ENCODE measurements at regions not wholly inside any gene's neighbourhood (a gene's known extent, or its start where the extent isn't known, plus 50 kb on each side); places are given as distances from the start of the nearest gene placed in this dataset.
A peak's percentile ranks its signal among the peaks of the same experiment; 100 is the strongest.
"Not testable (repeated sequence)": the region's sequence is repeated elsewhere in the genome, so short reads cannot be mapped to it uniquely, and the experiment has no call there.

GRCh38 chr15:20203649-20204150, 337.9 kb downstream of the GOLGA6L6 start:
- H3K27me3 Mint-ChIP-seq (ENCODE audit: low read depth); DNase-seq (ENCODE audit: low spot score); H3K4me1 Mint-ChIP-seq (ENCODE audit: low read depth); H3K36me3 Mint-ChIP-seq (ENCODE audit: low read depth); H3K9me3 Mint-ChIP-seq; H3K4me3 Mint-ChIP-seq; H3K27ac Mint-ChIP-seq: not testable (repeated sequence)

- not testable (repeated sequence) for DNase-seq (ENCODE audit: low spot score); H3K4me1 Mint-ChIP-seq (ENCODE audit: low read depth); H3K36me3 Mint-ChIP-seq (ENCODE audit: low read depth); H3K4me3 Mint-ChIP-seq; H3K27ac Mint-ChIP-seq; H3K9me3 Mint-ChIP-seq; H3K27me3 Mint-ChIP-seq (ENCODE audit: low read depth)
Measured at GRCh38 chr15:20194591-20195198, 346.9 kb downstream of the GOLGA6L6 start.

GRCh38 chr15:20192982-20193929, 348.3 kb downstream of the GOLGA6L6 start:
- H3K4me1 Mint-ChIP-seq (ENCODE audit: low read depth); H3K4me3 Mint-ChIP-seq; H3K9me3 Mint-ChIP-seq; H3K27me3 Mint-ChIP-seq (ENCODE audit: low read depth); H3K36me3 Mint-ChIP-seq (ENCODE audit: low read depth); H3K27ac Mint-ChIP-seq: not testable (repeated sequence)
- DNase-seq (ENCODE audit: low spot score): peak; percentile 26

GRCh38 chr15:20191508-20192125, 350.0 kb downstream of the GOLGA6L6 start:
- not testable (repeated sequence) for H3K4me1 Mint-ChIP-seq (ENCODE audit: low read depth); H3K9me3 Mint-ChIP-seq; DNase-seq (ENCODE audit: low spot score); H3K27me3 Mint-ChIP-seq (ENCODE audit: low read depth); H3K4me3 Mint-ChIP-seq; H3K36me3 Mint-ChIP-seq (ENCODE audit: low read depth); H3K27ac Mint-ChIP-seq

- H3K36me3 Mint-ChIP-seq (ENCODE audit: low read depth); H3K9me3 Mint-ChIP-seq; DNase-seq (ENCODE audit: low spot score); H3K4me3 Mint-ChIP-seq; H3K4me1 Mint-ChIP-seq (ENCODE audit: low read depth); H3K27me3 Mint-ChIP-seq (ENCODE audit: low read depth); H3K27ac Mint-ChIP-seq: not testable (repeated sequence)
Measured at GRCh38 chr15:20188611-20189010, 353.0 kb downstream of the GOLGA6L6 start.

- H3K4me3 Mint-ChIP-seq; H3K27ac Mint-ChIP-seq; H3K4me1 Mint-ChIP-seq (ENCODE audit: low read depth); H3K9me3 Mint-ChIP-seq; H3K36me3 Mint-ChIP-seq (ENCODE audit: low read depth); H3K27me3 Mint-ChIP-seq (ENCODE audit: low read depth); DNase-seq (ENCODE audit: low spot score): not testable (repeated sequence)
Measured at GRCh38 chr15:20187370-20188355, 353.9 kb downstream of the GOLGA6L6 start.

- not testable (repeated sequence) for H3K4me1 Mint-ChIP-seq (ENCODE audit: low read depth); H3K4me3 Mint-ChIP-seq; H3K27ac Mint-ChIP-seq; H3K27me3 Mint-ChIP-seq (ENCODE audit: low read depth); H3K36me3 Mint-ChIP-seq (ENCODE audit: low read depth); H3K9me3 Mint-ChIP-seq; DNase-seq (ENCODE audit: low spot score)
Measured at GRCh38 chr15:20184879-20185278, 356.7 kb downstream of the GOLGA6L6 start.

- H3K27me3 Mint-ChIP-seq (ENCODE audit: low read depth); H3K4me3 Mint-ChIP-seq; H3K36me3 Mint-ChIP-seq (ENCODE audit: low read depth); H3K4me1 Mint-ChIP-seq (ENCODE audit: low read depth); DNase-seq (ENCODE audit: low spot score); H3K27ac Mint-ChIP-seq; H3K9me3 Mint-ChIP-seq: not testable (repeated sequence)
Measured at GRCh38 chr15:20168221-20168620, 373.4 kb downstream of the GOLGA6L6 start.

- not testable (repeated sequence) for H3K36me3 Mint-ChIP-seq (ENCODE audit: low read depth); H3K27ac Mint-ChIP-seq; DNase-seq (ENCODE audit: low spot score); H3K27me3 Mint-ChIP-seq (ENCODE audit: low read depth); H3K9me3 Mint-ChIP-seq; H3K4me3 Mint-ChIP-seq; H3K4me1 Mint-ChIP-seq (ENCODE audit: low read depth)
Measured at GRCh38 chr15:20153528-20153927, 388.1 kb downstream of the GOLGA6L6 start.

GRCh38 chr15:20148679-20149078, 392.9 kb downstream of the GOLGA6L6 start:
- H3K4me1 Mint-ChIP-seq (ENCODE audit: low read depth); H3K9me3 Mint-ChIP-seq; H3K27me3 Mint-ChIP-seq (ENCODE audit: low read depth); DNase-seq (ENCODE audit: low spot score); H3K36me3 Mint-ChIP-seq (ENCODE audit: low read depth); H3K27ac Mint-ChIP-seq; H3K4me3 Mint-ChIP-seq: not testable (repeated sequence)

GRCh38 chr15:20148008-20148407, 393.6 kb downstream of the GOLGA6L6 start:
- H3K27ac Mint-ChIP-seq; H3K4me1 Mint-ChIP-seq (ENCODE audit: low read depth); DNase-seq (ENCODE audit: low spot score); H3K36me3 Mint-ChIP-seq (ENCODE audit: low read depth); H3K27me3 Mint-ChIP-seq (ENCODE audit: low read depth); H3K4me3 Mint-ChIP-seq; H3K9me3 Mint-ChIP-seq: not testable (repeated sequence)

- H3K27me3 Mint-ChIP-seq (ENCODE audit: low read depth); H3K4me1 Mint-ChIP-seq (ENCODE audit: low read depth); H3K4me3 Mint-ChIP-seq; H3K9me3 Mint-ChIP-seq; H3K36me3 Mint-ChIP-seq (ENCODE audit: low read depth); H3K27ac Mint-ChIP-seq; DNase-seq (ENCODE audit: low spot score): not testable (repeated sequence)
Measured at GRCh38 chr15:20144333-20145036, 397.1 kb downstream of the GOLGA6L6 start.

- H3K9me3 Mint-ChIP-seq; DNase-seq (ENCODE audit: low spot score); H3K4me3 Mint-ChIP-seq; H3K27ac Mint-ChIP-seq; H3K36me3 Mint-ChIP-seq (ENCODE audit: low read depth); H3K27me3 Mint-ChIP-seq (ENCODE audit: low read depth); H3K4me1 Mint-ChIP-seq (ENCODE audit: low read depth): not testable (repeated sequence)
Measured at GRCh38 chr15:20142906-20143305, 398.7 kb downstream of the GOLGA6L6 start.
